ENCODE measurements at regions not wholly inside any gene's neighbourhood (a gene's known extent, or its start where the extent isn't known, plus 50 kb on each side); places are given as distances from the start of the nearest gene placed in this dataset.
"Not testable (repeated sequence)": the region's sequence is repeated elsewhere in the genome, so short reads cannot be mapped to it uniquely, and the experiment has no call there.

- Mint-ChIP-seq H3K4me1 (ENCODE audit: low read depth) (no peaks in the 10 kb centered on the region), H3K9me3 (peaks cover 24% of the 10 kb centered on the region), H3K27me3 (ENCODE audit: insufficient read depth) (no peaks in the 10 kb centered on the region; the same call in 1 of the 2 replicates), H3K36me3 (ENCODE audit: low read depth) (peaks cover 11% of the 10 kb centered on the region; the same call in 1 of the 2 replicates), H3K27ac (no peak overlapping the region), H3K4me3 (no peak overlapping the region)
- DNase-seq = no peak
- no peak for TF ChIP-seq CTCF (IDR thresholded peaks at IDR 0.05)
Measured at GRCh38 chr12:94001691-94002090, 146.7 kb upstream of the PLXNC1 start.

DNA sequence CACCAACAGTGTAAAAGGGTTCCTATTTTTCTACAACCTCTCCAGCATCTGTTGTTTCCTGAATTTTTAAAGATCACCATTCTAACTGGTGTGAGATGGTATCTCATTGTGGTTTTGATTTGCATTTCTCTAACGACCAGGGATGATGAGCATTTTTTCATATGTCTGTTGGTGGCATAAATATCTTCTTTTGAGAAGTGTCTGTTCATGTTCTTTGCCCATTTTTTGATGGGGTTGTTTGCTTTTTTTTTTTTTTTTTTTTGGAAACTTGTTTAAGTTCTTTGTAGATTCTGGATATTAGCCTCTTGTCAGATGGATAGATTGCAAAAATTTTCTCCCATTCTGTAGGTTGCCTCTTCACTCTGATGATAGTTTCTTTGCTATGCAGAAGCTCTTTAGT, 145.5 kb upstream of the PLXNC1 start:
- Mint-ChIP-seq H3K36me3 (ENCODE audit: low read depth) (peaks cover 11% of the 10 kb centered on the region; the same call in 1 of the 2 replicates), H3K9me3 (peaks cover 23% of the 10 kb centered on the region)
- not testable (repeated sequence) for H3K4me3 Mint-ChIP-seq; H3K4me1 Mint-ChIP-seq (ENCODE audit: low read depth); DNase-seq; H3K27ac Mint-ChIP-seq; H3K27me3 Mint-ChIP-seq (ENCODE audit: insufficient read depth)

- H3K36me3 Mint-ChIP-seq (ENCODE audit: low read depth); H3K4me1 Mint-ChIP-seq (ENCODE audit: low read depth); H3K4me3 Mint-ChIP-seq; H3K27me3 Mint-ChIP-seq (ENCODE audit: insufficient read depth); DNase-seq; H3K27ac Mint-ChIP-seq: not testable (repeated sequence)
- peaks cover 10% of the 10 kb centered on the region for H3K9me3 Mint-ChIP-seq
Measured at GRCh38 chr12:94007833-94008232, 140.5 kb upstream of the PLXNC1 start.

GRCh38 chr12:94010307-94010706, 138.1 kb upstream of the PLXNC1 start:
- H3K27ac Mint-ChIP-seq = no peak overlapping the region
- peaks cover 6% of the 10 kb centered on the region; the same call in 1 of the 2 replicates for H3K9me3 Mint-ChIP-seq
- DNase-seq = no peak
- no peaks in the 10 kb centered on the region; the same call in 1 of the 2 replicates for H3K36me3 Mint-ChIP-seq (ENCODE audit: low read depth)
- H3K27me3 Mint-ChIP-seq (ENCODE audit: insufficient read depth) = no peaks in the 10 kb centered on the region; the same call in none of the 2 replicates
- H3K4me1 Mint-ChIP-seq (ENCODE audit: low read depth) = peaks cover 11% of the 10 kb centered on the region; the same call in 1 of the 2 replicates
- no peak overlapping the region for H3K4me3 Mint-ChIP-seq
- no peak for TF ChIP-seq CTCF (IDR thresholded peaks at IDR 0.05)

- Mint-ChIP-seq H3K4me3 (no peak overlapping the region), H3K4me1 (ENCODE audit: low read depth) (peaks cover 11% of the 10 kb centered on the region; the same call in 1 of the 2 replicates), H3K36me3 (ENCODE audit: low read depth) (peaks cover 13% of the 10 kb centered on the region), H3K27ac (no peak overlapping the region), H3K27me3 (ENCODE audit: insufficient read depth) (no peaks in the 10 kb centered on the region; the same call in 1 of the 2 replicates), H3K9me3 (peaks cover 21% of the 10 kb centered on the region)
- no peak for TF ChIP-seq CTCF (IDR thresholded peaks at IDR 0.05)
- no peak for DNase-seq
Measured at GRCh38 chr12:94012071-94012470, 136.3 kb upstream of the PLXNC1 start.

DNA sequence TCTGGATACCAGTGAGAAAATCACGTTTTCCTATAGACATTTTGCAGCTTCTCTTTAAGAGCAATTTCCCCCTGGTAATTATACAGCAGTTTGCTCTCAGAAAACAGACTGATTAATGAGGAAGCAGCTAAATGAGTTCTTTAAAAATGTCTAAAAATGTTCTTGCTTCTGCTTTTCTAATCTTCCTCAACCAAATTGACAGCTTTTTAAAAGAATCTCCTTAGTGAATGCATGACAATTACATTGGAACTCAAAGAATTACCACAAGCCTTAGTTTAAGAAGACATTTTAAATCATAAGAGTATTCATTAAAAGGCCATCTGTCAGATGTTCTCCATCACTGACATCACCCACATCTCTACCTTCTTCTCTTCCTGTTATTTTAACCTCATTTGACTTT, 135.8 kb upstream of the PLXNC1 start:
- Mint-ChIP-seq H3K4me3 (no peak overlapping the region), H3K9me3 (peaks cover 26% of the 10 kb centered on the region), H3K27ac (no peak overlapping the region), H3K27me3 (ENCODE audit: insufficient read depth) (no peaks in the 10 kb centered on the region; the same call in 1 of the 2 replicates), H3K4me1 (ENCODE audit: low read depth) (peaks cover 11% of the 10 kb centered on the region; the same call in 1 of the 2 replicates), H3K36me3 (ENCODE audit: low read depth) (peaks cover 18% of the 10 kb centered on the region)
- no peak for TF ChIP-seq CTCF (IDR thresholded peaks at IDR 0.05)
- no peak for DNase-seq

DNA sequence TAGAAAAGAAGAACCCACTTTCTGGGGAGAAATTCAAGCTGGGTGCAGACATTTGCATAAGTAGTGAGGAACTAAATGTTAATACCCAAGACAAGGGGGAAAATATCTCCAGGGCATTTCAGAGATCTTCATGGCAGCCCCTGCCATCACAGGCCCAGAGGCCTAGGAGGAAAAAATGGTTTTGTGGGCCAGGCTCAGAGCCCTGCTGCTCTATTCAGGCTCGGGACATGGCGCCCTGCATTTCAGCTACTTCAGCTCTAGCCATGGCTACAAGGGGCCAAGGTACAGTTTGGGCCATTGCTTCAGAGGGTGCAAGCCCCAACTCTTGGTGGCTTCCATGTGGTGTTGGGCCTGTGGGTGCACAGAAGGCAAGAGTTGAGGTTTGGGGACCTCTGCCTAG, 131.1 kb upstream of the PLXNC1 start:
- H3K27me3 Mint-ChIP-seq (ENCODE audit: insufficient read depth); H3K4me3 Mint-ChIP-seq; H3K27ac Mint-ChIP-seq; DNase-seq: not testable (repeated sequence)
- peaks cover 32% of the 10 kb centered on the region for H3K36me3 Mint-ChIP-seq (ENCODE audit: low read depth)
- H3K4me1 Mint-ChIP-seq (ENCODE audit: low read depth) = peaks cover 11% of the 10 kb centered on the region; the same call in 1 of the 2 replicates
- H3K9me3 Mint-ChIP-seq = peaks cover 43% of the 10 kb centered on the region
